ENCODE measurements at regions not wholly inside any gene's neighbourhood (a gene's known extent, or its start where the extent isn't known, plus 50 kb on each side); places are given as distances from the start of the nearest gene placed in this dataset.

- no peak for DNase-seq (ENCODE audit: low spot score)
Observed at GRCh38 chr14:51546603-51547258, 105.0 kb upstream of the FRMD6 start.

- DNase-seq (ENCODE audit: low spot score) = no peak
Observed at GRCh38 chr14:51547260-51547659, 104.5 kb upstream of the FRMD6 start.

GRCh38 chr14:51547701-51548100 lies 104.0 kb upstream of the FRMD6 start:
- DNase-seq (ENCODE audit: low spot score) = no peak

GRCh38 chr14:51548187-51548586 lies 103.5 kb upstream of the FRMD6 start:
- no peak for DNase-seq (ENCODE audit: low spot score)

GRCh38 chr14:51550636-51551035 lies 101.1 kb upstream of the FRMD6 start:
- no peak for DNase-seq (ENCODE audit: low spot score)

- no peak for DNase-seq (ENCODE audit: low spot score)
Observed at GRCh38 chr14:51552275-51552674, 99.4 kb upstream of the FRMD6 start.

GRCh38 chr14:51552768-51553404 lies 98.8 kb upstream of the FRMD6 start:
- no peak for DNase-seq (ENCODE audit: low spot score)

GRCh38 chr14:51554339-51554920 lies 97.3 kb upstream of the FRMD6 start:
- no peak for DNase-seq (ENCODE audit: low spot score)

GRCh38 chr14:51554953-51555352 lies 96.8 kb upstream of the FRMD6 start:
- no peak for DNase-seq (ENCODE audit: low spot score)

GRCh38 chr14:51561141-51561540 lies 90.6 kb upstream of the FRMD6 start:
- no peak for DNase-seq (ENCODE audit: low spot score)

GRCh38 chr14:51562816-51563215 lies 88.9 kb upstream of the FRMD6 start:
- no peak for DNase-seq (ENCODE audit: low spot score)

- no peak for DNase-seq (ENCODE audit: low spot score)
Observed at GRCh38 chr14:51563560-51563959, 88.2 kb upstream of the FRMD6 start.

- no peak for DNase-seq (ENCODE audit: low spot score)
Observed at GRCh38 chr14:51564460-51564859, 87.2 kb upstream of the FRMD6 start.

- DNase-seq (ENCODE audit: low spot score) = no peak
Observed at GRCh38 chr14:51564986-51565604, 86.6 kb upstream of the FRMD6 start.

- DNase-seq (ENCODE audit: low spot score) = no peak
Observed at GRCh38 chr14:51566831-51567582, 84.7 kb upstream of the FRMD6 start.

GRCh38 chr14:51568366-51568765 lies 83.3 kb upstream of the FRMD6 start:
- DNase-seq (ENCODE audit: low spot score) = no peak

GRCh38 chr14:51573607-51574006 lies 78.1 kb upstream of the FRMD6 start:
- DNase-seq (ENCODE audit: low spot score) = no peak

- DNase-seq (ENCODE audit: low spot score) = no peak
Observed at GRCh38 chr14:51574009-51574408, 77.7 kb upstream of the FRMD6 start.

GRCh38 chr14:51575349-51576116 lies 76.2 kb upstream of the FRMD6 start:
- DNase-seq (ENCODE audit: low spot score) = no peak

- DNase-seq (ENCODE audit: low spot score) = no peak
Observed at GRCh38 chr14:51576117-51576430, 75.6 kb upstream of the FRMD6 start.

- DNase-seq (ENCODE audit: low spot score) = no peak
Observed at GRCh38 chr14:51576879-51577278, 74.8 kb upstream of the FRMD6 start.

GRCh38 chr14:51578853-51579252 lies 72.9 kb upstream of the FRMD6 start:
- no peak for DNase-seq (ENCODE audit: low spot score)

All from ecto neural progenitor cell (in vitro differentiated cells).